HG02763 (cell line): ENCODE measurements at regions not wholly inside any gene's neighbourhood (a gene's known extent, or its start where the extent isn't known, plus 50 kb on each side); places are given as distances from the start of the nearest gene placed in this dataset.

Experiments used
- ATAC-seq: cut with Tn5 transposase; IDR thresholded peaks from one replicate; pipeline ENCODE4 v1.9.1; 2021; ENCODE audit warnings: mild to moderate bottlenecking, moderate library complexity; ENCODE audit not compliant: unreplicated experiment

- ATAC-seq = no peak
Observed at GRCh38 chr9:73020877-73021276, 68.0 kb upstream of the ALDH1A1 start.

DNA sequence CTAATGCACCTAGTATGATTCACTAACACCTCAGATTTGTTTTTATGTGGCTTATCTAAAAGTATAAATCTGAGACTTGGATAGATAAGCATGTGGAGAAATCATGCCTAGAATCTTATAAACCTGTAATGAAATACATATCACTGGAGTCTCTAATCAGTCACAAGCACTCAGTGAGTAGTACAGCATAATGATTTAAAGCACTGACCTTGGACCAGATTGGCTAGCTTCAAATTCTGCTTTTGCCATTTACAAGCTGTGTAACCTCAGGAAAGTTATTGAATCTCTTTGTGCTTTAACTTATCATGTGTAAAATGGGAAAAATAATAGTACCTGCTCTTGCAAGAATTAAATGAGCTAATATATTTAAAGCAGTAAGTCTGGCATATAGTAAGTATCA lies 61.2 kb upstream of the ALDH1A1 start:
- ATAC-seq = no peak

DNA sequence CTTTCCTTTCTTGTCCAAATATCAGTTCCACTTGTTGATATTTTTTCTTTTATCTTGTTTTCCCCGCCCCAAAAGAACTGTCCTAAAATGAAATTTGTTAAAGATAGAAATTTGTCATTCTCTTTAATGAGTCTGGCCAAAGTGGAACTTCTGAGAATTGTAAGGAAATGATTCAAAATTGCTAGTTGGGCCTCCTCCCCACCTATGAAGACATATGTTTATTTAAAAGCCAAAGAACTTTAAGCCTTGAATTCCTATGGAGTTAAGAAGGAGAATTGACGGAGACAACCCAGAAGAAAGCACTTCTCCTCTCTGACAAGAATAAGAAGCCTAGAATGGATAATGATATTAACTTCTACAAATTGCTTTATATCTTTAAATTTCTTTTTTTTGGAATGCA lies 59.1 kb upstream of the ALDH1A1 start:
- ATAC-seq = no peak

- no peak for ATAC-seq
Observed at GRCh38 chr9:73011181-73011750, 58.4 kb upstream of the ALDH1A1 start.

GRCh38 chr9:73009649-73010288 lies 56.9 kb upstream of the ALDH1A1 start:
- no peak for ATAC-seq

- no peak for ATAC-seq
Observed at GRCh38 chr9:73007966-73008672, 55.3 kb upstream of the ALDH1A1 start.

GRCh38 chr9:73006986-73007385 lies 54.1 kb upstream of the ALDH1A1 start:
- ATAC-seq = no peak
